ENCODE measurements at regions not wholly inside any gene's neighbourhood (a gene's known extent, or its start where the extent isn't known, plus 50 kb on each side); places are given as distances from the start of the nearest gene placed in this dataset.
A peak's percentile ranks its signal among the peaks of the same experiment; 100 is the strongest.

DNA sequence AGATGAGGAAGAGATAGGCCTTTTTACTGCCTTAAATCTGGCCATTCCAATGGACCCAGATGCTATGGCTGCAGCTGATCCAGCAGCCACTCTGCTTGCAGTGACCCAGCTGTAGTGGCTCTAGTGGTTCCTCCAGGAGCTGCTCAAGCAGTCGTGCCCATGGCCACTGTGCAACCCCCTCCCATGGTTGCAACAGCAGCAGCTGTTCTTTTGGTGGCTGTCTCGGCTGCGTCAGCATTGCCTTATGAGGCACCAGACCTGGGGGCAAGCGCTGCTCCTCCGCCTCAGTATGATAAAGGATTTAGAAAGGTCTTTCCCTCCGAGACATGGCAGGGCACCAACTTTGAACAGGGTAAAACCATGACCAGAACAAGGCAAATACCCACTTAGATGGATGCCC is 384.9 kb upstream of the DCC start:
- DNase-seq: no peak

- DNase-seq: no peak
Observed at GRCh38 chr18:51957001-51957400, 383.0 kb upstream of the DCC start.

GRCh38 chr18:51980101-51980500 is 359.9 kb upstream of the DCC start:
- DNase-seq: no peak

- DNase-seq: no peak
Observed at GRCh38 chr18:51988277-51988676, 351.7 kb upstream of the DCC start.

- no peak for DNase-seq
Observed at GRCh38 chr18:51997129-51997528, 342.9 kb upstream of the DCC start.

- no peak for DNase-seq
Observed at GRCh38 chr18:51998066-51998465, 341.9 kb upstream of the DCC start.

- DNase-seq: no peak
Observed at GRCh38 chr18:51998711-51999110, 341.3 kb upstream of the DCC start.

GRCh38 chr18:51999351-51999750 is 340.6 kb upstream of the DCC start:
- no peak for DNase-seq

- DNase-seq: no peak
Observed at GRCh38 chr18:52000435-52000834, 339.6 kb upstream of the DCC start.

DNA sequence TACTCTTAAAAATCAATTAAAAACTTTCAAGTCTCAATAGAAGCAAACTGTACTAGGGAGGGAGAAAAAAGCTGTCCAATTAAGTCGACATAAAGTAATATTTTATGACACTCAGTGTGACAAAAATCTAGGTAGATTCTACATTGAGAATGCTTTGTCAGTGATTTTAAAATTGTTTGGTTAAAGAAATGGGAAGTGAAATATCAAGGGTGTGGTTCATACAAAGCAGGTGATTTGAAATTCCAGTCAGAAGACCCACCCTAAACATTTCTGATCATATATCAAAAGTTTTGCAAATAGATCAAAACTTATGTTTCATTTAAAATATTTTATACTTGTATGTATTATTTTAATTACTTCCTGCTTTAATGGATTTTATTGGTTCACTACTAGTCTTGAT is 338.9 kb upstream of the DCC start:
- no peak for DNase-seq

DNA sequence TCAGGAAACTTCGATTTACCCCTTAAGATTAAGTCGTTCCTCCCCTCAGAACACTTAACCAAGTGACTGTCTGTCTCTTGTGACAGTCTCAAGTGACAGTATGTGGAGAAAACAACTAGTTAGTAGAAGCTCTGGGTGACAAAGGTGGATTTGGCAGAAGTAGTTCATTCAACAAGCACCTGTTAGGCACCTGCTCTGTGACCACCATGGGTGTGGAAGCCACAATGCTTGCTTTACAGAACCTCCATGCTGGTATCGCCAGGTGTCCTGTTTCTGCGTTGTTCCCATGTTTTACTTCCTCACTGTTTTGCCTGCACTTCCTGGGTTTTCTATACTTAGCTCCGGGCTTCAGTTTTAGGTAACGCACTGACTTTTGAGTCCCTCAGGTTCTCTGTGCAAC is 337.4 kb upstream of the DCC start:
- DNase-seq: no peak

DNA sequence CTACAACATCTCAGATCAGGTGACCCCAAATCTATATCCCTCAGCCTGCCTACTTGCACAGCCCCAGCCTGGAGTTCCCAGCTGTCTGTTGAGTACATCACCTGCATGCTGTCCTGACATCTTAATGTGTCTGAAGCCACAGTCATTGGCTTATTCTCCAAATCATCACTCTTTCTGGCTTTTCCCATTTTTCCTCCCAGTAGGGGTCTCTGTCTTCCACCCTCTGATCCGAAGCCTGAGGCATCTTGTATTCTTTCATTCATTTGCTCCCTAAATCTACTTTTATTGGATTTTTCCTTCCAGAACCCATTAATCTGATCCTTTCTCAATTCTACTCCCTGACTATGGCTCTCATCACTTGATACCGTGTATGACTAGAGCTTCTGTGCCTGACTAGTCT is 332.9 kb upstream of the DCC start:
- peak in 1 of 2 experiments; percentile 9 for DNase-seq

- DNase-seq: peak in 1 of 2 experiments; percentile 8
Observed at GRCh38 chr18:52008330-52008729, 331.7 kb upstream of the DCC start.

DNA sequence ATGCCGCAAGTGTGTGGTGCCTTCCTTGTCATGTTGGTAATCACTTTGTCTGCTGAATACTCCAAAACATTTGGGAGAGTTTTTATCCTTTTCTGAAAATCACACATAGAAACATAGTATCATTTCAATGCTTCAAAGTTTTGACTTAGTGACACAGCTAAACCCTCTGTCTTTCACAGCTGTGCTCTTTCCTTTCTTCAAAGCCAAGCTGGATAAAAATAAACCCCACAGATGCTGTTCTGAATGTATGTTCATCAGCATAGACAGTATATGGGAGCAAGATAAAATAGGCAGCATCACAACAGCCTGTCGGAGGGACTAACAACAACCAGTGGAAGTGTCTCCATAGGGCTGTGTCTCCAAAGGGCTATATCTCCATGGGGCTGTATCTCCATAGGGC is 331.3 kb upstream of the DCC start:
- DNase-seq: peak in 1 of 2 experiments; percentile 28

- DNase-seq: peak in 1 of 2 experiments; percentile 52
Observed at GRCh38 chr18:52009958-52010357, 330.0 kb upstream of the DCC start.

- peak; percentile 73 to 79 for DNase-seq
Observed at GRCh38 chr18:52045946-52046675, 293.9 kb upstream of the DCC start.

DNA sequence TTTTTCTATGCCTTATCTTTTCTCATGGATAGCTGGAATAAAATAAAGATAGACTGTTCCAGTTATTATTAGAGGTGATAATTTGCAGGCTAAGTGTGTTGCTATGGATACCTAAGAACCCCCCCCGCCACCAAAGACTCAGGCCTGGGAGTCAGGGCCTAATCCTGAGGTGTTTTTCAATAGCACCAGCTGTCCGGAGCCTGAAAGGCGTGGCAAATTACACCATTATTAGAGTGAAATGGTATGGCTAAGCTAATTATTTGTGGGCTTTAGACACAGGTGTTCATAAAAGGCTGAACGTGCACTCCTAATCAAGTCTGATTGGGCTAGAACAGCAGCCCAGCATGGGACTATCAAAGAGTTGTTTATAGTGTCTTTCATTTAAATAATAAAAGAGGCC is 293.2 kb upstream of the DCC start:
- DNase-seq: peak; percentile 94 to 98

DNA sequence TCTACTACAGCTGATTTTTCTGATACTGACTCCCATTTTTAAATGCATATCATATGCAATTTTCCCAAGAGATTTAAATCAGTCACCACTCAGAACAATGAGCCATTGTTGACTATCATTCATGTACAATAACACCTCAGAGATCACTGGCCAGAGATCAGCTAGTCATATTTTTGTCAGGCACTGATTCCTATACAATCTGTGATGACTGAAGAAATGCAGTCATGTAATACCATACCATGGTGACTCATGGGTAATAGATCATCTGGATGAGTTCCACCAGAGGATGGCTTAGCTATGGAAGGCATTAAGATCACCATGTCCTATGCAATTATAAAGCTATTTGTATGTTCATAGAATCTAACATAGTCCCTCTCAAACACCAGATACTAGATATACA is 285.7 kb upstream of the DCC start:
- DNase-seq: no peak

- DNase-seq: peak; percentile 79 to 92
Observed at GRCh38 chr18:52060607-52061304, 279.2 kb upstream of the DCC start.

- no peak for DNase-seq
Observed at GRCh38 chr18:52063923-52064322, 276.1 kb upstream of the DCC start.

GRCh38 chr18:52069201-52069600 is 270.8 kb upstream of the DCC start:
- no peak for DNase-seq

GRCh38 chr18:52070291-52070756 is 269.7 kb upstream of the DCC start:
- DNase-seq: no peak

DNA sequence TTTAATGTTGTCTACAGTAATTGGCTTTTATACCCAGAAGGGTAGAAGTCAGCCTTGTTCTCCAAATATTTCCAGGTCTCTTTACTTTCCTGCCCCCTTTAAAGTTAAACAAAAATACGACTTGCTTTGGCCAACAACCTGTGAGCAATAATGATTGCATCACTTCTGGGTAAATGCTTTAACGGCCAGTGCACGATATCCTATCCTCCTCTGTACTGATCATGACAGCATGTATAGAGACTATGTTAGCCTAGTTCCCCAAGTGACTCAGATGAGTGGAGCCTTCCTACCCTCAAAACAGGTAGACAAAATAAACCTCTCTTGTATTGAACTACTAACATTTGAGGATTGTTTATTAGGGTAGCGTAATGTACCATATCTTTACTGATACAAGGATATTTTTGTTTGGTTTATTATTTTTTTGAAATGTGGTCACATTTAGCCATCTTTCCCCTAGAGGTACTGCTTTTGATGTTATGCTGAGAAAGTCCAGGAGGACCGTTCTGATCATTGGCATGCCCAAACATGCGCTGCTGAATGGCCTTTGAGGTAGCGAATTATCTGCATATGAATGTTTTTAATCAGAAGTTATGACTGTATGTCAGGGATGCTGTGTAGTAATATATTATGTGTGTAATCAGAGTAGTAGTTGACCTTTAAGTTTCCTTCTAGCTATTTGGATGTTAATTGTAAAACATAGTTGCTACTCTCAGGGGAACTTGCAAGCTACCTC is 262.6 kb upstream of the DCC start:
- no peak for DNase-seq

- no peak for DNase-seq
Observed at GRCh38 chr18:52082246-52082645, 257.8 kb upstream of the DCC start.

Measured in NCI-H1930 (cell line).